MM.1S (cell line): ENCODE measurements at regions not wholly inside any gene's neighbourhood (a gene's known extent, or its start where the extent isn't known, plus 50 kb on each side); places are given as distances from the start of the nearest gene placed in this dataset.

Source experiments
- DNase-seq: peaks from one replicate; pipeline ENCODE4 v3.0.0-alpha.2; 2015
- H2AFZ ChIP-seq: fragments of 300-600 bp; sonication (generic); 2 replicates; pipeline ENCODE4 v1.6.0; 2016; ENCODE audit warnings: antibody characterized with exemption, low read length
- H3F3A ChIP-seq: fragments of 300-600 bp; sonication (generic); 2 replicates; pipeline ENCODE4 v1.6.1; 2016; ENCODE audit warnings: mild to moderate bottlenecking, antibody characterized with exemption, low read length, moderate library complexity, mixed read lengths; ENCODE audit not compliant: insufficient read depth
- H3K27ac ChIP-seq: fragments of 300-600 bp; sonication (generic); 2 replicates; pipeline ENCODE4 v1.5.1; 2016; ENCODE audit warnings: mild to moderate bottlenecking, low read length
- H3K27me3 ChIP-seq: fragments of 300-600 bp; sonication (generic); replicated peaks from 2 replicates; pipeline ENCODE4 v1.6.0; 2016; ENCODE audit warnings: low read length; ENCODE audit not compliant: insufficient read depth
- H3K36me3 ChIP-seq: fragments of 300-600 bp; sonication (generic); replicated peaks from 2 replicates; pipeline ENCODE4 v1.6.1; 2016; ENCODE audit warnings: mild to moderate bottlenecking, low read length, mixed read lengths; ENCODE audit not compliant: insufficient read depth
- H3K4me1 ChIP-seq: fragments of 300-600 bp; sonication (generic); 2 replicates; pipeline ENCODE4 v1.6.1; 2016; ENCODE audit warnings: low read length, mixed read lengths
- H3K4me2 ChIP-seq: fragments of 300-600 bp; sonication (generic); 2 replicates; pipeline ENCODE4 v1.6.0; 2016; ENCODE audit warnings: low read depth, low read length
- H3K4me3 ChIP-seq: fragments of 300-600 bp; sonication (generic); 2 replicates; pipeline ENCODE4 v1.5.1; 2016; ENCODE audit warnings: low read length, mixed read lengths
- H3K79me2 ChIP-seq: fragments of 300-600 bp; sonication (generic); 2 replicates; pipeline ENCODE4 v1.6.1; 2016; ENCODE audit warnings: mixed run types, low read length, mixed read lengths
- H3K9ac ChIP-seq: fragments of 300-600 bp; sonication (generic); 2 replicates; pipeline ENCODE4 v1.6.1; 2016; ENCODE audit warnings: low read length, mixed read lengths
- H3K9me2 ChIP-seq: fragments of 300-600 bp; sonication (generic); replicated peaks from 2 replicates; pipeline ENCODE4 v1.6.1; 2016; ENCODE audit warnings: mild to moderate bottlenecking, low read length, mixed read lengths; ENCODE audit not compliant: insufficient read depth
- H3K9me3 ChIP-seq: fragments of 300-600 bp; sonication (generic); replicated peaks from 2 replicates; pipeline ENCODE4 v1.6.1; 2016; ENCODE audit warnings: mild to moderate bottlenecking, low read length, mixed read lengths; ENCODE audit not compliant: insufficient read depth
- H4K20me1 ChIP-seq: fragments of 300-600 bp; sonication (generic); 2 replicates; pipeline ENCODE4 v1.6.1; 2016; ENCODE audit warnings: mild to moderate bottlenecking, low read length, moderate library complexity, mixed read lengths; ENCODE audit not compliant: insufficient read depth
- EZH2 ChIP-seq: fragments of 300-600 bp; sonication (generic); optimal IDR thresholded peaks from 2 replicates; pipeline ENCODE3; 2017; ENCODE audit warnings: low read depth, mild to moderate bottlenecking, antibody characterized with exemption, low read length, mixed read lengths
- EZH2phosphoT487 ChIP-seq: fragments of 300-600 bp; sonication (generic); IDR thresholded peaks from 2 replicates; pipeline ENCODE4 v1.6.1; 2018; ENCODE audit warnings: antibody characterized with exemption, low read length
- TF ChIP-seq, protein P1 (sequence below): fragments of 300-600 bp; sonication (generic); IDR thresholded peaks from 2 replicates; pipeline ENCODE4 v1.5.1; 2016; ENCODE audit warnings: antibody characterized with exemption, low read length, mixed read lengths

DNA sequence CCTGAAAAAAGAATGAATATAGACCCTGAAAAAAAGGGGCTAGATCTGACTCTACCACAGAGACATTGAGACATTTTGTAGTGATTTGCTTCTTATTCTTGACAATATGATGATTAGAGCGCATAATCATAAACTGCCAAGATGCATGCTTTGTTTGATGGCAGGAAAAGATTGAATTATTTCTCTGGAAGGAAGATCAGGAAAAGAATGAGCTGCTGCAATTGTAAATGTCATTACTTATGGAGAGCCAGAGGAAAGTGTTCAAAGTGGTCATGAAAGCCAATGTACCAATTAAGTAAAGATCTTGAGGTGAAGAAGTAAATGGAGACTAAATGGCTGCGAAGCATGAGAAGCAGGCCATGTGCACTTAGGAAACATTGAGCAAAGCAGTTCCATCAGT is 126.4 kb upstream of the NXPH2 start:
- H3K4me2 ChIP-seq = no peak overlapping the region
- DNase-seq = no peak
- no peak overlapping the region for H3K9ac ChIP-seq
- H3K36me3 ChIP-seq = no peaks in the 10 kb centered on the region
- H3F3A ChIP-seq = no peaks in the 10 kb centered on the region
- no peak overlapping the region for H2AFZ ChIP-seq
- no peaks in the 10 kb centered on the region for H4K20me1 ChIP-seq
- TF ChIP-seq, protein P1, sequence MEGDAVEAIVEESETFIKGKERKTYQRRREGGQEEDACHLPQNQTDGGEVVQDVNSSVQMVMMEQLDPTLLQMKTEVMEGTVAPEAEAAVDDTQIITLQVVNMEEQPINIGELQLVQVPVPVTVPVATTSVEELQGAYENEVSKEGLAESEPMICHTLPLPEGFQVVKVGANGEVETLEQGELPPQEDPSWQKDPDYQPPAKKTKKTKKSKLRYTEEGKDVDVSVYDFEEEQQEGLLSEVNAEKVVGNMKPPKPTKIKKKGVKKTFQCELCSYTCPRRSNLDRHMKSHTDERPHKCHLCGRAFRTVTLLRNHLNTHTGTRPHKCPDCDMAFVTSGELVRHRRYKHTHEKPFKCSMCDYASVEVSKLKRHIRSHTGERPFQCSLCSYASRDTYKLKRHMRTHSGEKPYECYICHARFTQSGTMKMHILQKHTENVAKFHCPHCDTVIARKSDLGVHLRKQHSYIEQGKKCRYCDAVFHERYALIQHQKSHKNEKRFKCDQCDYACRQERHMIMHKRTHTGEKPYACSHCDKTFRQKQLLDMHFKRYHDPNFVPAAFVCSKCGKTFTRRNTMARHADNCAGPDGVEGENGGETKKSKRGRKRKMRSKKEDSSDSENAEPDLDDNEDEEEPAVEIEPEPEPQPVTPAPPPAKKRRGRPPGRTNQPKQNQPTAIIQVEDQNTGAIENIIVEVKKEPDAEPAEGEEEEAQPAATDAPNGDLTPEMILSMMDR = no peak
- TF ChIP-seq EZH2phosphoT487 = no peak
- TF ChIP-seq EZH2 = no peak
- H3K4me1 ChIP-seq = no peaks in the 10 kb centered on the region
- no peak overlapping the region for H3K4me3 ChIP-seq
- H3K27ac ChIP-seq = no peak overlapping the region
- H3K79me2 ChIP-seq = no peaks in the 10 kb centered on the region
- H3K27me3 ChIP-seq = no peaks in the 10 kb centered on the region
- H3K9me2 ChIP-seq = no peaks in the 10 kb centered on the region
- no peaks in the 10 kb centered on the region for H3K9me3 ChIP-seq

DNA sequence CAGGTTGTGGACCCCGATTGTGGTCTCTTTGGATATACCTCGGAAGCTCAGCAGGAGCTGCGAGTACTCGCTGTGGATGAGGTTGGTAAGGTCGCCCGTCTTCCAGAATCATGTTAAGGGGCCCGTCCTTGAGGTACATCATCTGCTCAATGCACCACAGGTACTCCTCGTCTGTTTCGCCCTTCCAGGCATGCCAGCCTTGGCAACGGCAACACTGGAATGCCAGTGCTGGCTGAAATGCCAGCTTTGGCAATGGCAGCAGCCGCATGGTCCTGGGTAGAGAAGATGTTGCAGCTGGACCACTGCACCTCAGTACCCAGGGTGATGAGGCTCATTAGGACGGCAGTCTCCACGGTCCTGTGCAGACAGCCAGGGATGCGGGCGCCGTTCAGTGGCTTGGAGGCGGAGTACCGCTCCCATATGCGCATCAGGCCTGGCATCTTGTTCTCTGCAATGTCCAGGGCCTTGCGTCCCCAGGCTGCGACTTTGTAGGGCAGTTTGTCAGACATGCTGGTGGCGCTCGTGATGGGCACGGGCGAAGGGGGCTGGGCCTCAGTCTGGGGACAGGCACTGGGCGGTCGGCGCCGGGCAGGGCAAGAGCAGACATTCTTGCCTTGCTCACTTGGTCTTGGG is 122.2 kb upstream of the NXPH2 start:
- no peaks in the 10 kb centered on the region for H3K79me2 ChIP-seq
- no peak for DNase-seq
- no peaks in the 10 kb centered on the region for H3K9me2 ChIP-seq
- H3K27ac ChIP-seq = no peak overlapping the region
- no peak for TF ChIP-seq EZH2
- TF ChIP-seq, protein P1 = no peak
- H3K4me2 ChIP-seq = no peak overlapping the region
- H3K9ac ChIP-seq = no peak overlapping the region
- no peaks in the 10 kb centered on the region for H3K36me3 ChIP-seq
- H3K4me1 ChIP-seq = no peaks in the 10 kb centered on the region
- H2AFZ ChIP-seq = no peak overlapping the region
- H3K9me3 ChIP-seq = no peaks in the 10 kb centered on the region
- no peaks in the 10 kb centered on the region for H3F3A ChIP-seq
- H3K27me3 ChIP-seq = no peaks in the 10 kb centered on the region
- no peaks in the 10 kb centered on the region for H4K20me1 ChIP-seq
- no peak overlapping the region for H3K4me3 ChIP-seq

DNA sequence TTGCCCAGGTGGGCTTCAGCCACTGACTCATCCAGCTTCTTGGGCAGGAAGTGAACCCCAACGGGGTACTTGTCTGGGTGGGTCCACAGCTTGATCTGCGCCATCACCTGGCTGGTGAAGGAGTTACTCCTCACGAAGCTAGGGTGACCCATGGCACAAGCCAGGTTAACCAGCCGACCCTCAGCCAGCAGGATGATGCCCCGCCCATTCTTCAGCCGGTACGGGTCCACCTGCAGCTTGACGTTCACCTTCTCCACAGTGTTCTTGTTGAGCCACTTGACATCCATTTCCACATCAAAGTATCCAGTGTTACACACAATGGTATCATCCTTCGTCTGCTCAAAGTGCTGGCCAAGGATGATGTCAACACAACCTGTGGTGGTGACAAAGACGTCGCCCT is 121.3 kb upstream of the NXPH2 start:
- no peak overlapping the region for H3K27ac ChIP-seq
- no peak overlapping the region for H3K9ac ChIP-seq
- no peaks in the 10 kb centered on the region for H3K36me3 ChIP-seq
- no peaks in the 10 kb centered on the region for H4K20me1 ChIP-seq
- H3K4me1 ChIP-seq = no peaks in the 10 kb centered on the region
- H3K79me2 ChIP-seq = no peaks in the 10 kb centered on the region
- no peak overlapping the region for H3K4me3 ChIP-seq
- no peaks in the 10 kb centered on the region for H3F3A ChIP-seq
- no peaks in the 10 kb centered on the region for H3K9me2 ChIP-seq
- H3K27me3 ChIP-seq = no peaks in the 10 kb centered on the region
- no peaks in the 10 kb centered on the region for H3K9me3 ChIP-seq
- DNase-seq = no peak
- H2AFZ ChIP-seq = no peak overlapping the region
- no peak overlapping the region for H3K4me2 ChIP-seq
- TF ChIP-seq EZH2phosphoT487 = no peak
- TF ChIP-seq, protein P1 = no peak
